NCI-H1417 (cell line): ENCODE measurements at regions not wholly inside any gene's neighbourhood (a gene's known extent, or its start where the extent isn't known, plus 50 kb on each side); places are given as distances from the start of the nearest gene placed in this dataset.

Source experiments
- DNase-seq, 3 experiments: peaks; one replicate each; lab custom pipeline; 2025; lab: John Stamatoyannopoulos, UW

- no peak for DNase-seq
These were observed 136.2 kb upstream of the TAB2 start for GRCh38 chr6:149181304-149181703.

- DNase-seq = no peak
These were observed 135.2 kb upstream of the TAB2 start for GRCh38 chr6:149182262-149182661.

- no peak for DNase-seq
These were observed 133.0 kb upstream of the TAB2 start for GRCh38 chr6:149184523-149184922.

- no peak for DNase-seq
These were observed 131.6 kb upstream of the TAB2 start for GRCh38 chr6:149185799-149186357.

GRCh38 chr6:149186873-149187272, 130.6 kb upstream of the TAB2 start:
- DNase-seq = no peak

- DNase-seq = peak in 1 of 3 experiments; percentile 20
These were observed 127.2 kb upstream of the TAB2 start for GRCh38 chr6:149190224-149190831.

- DNase-seq = no peak
These were observed 122.5 kb upstream of the TAB2 start for GRCh38 chr6:149194820-149195558.

- no peak for DNase-seq
These were observed 121.4 kb upstream of the TAB2 start for GRCh38 chr6:149196091-149196490.

GRCh38 chr6:149197482-149197881, 120.0 kb upstream of the TAB2 start:
- DNase-seq = no peak

GRCh38 chr6:149198265-149198664, 119.2 kb upstream of the TAB2 start:
- no peak for DNase-seq

GRCh38 chr6:149200282-149200945, 117.1 kb upstream of the TAB2 start:
- no peak for DNase-seq

GRCh38 chr6:149201068-149201655, 116.3 kb upstream of the TAB2 start:
- peak in 1 of 3 experiments; percentile 21 for DNase-seq

GRCh38 chr6:149202100-149202499, 115.4 kb upstream of the TAB2 start:
- DNase-seq = no peak

- DNase-seq = peak in 2 of 3 experiments; percentile 2 to 51
These were observed 114.6 kb upstream of the TAB2 start for GRCh38 chr6:149202952-149203351.

GRCh38 chr6:149203509-149203908, 114.0 kb upstream of the TAB2 start:
- no peak for DNase-seq

- no peak for DNase-seq
These were observed 109.3 kb upstream of the TAB2 start for GRCh38 chr6:149208134-149208601.

- DNase-seq = no peak
These were observed 107.4 kb upstream of the TAB2 start for GRCh38 chr6:149209871-149210775.

GRCh38 chr6:149211046-149211571, 106.4 kb upstream of the TAB2 start:
- DNase-seq = no peak

GRCh38 chr6:149212206-149212605, 105.3 kb upstream of the TAB2 start:
- DNase-seq = no peak

- no peak for DNase-seq
These were observed 104.4 kb upstream of the TAB2 start for GRCh38 chr6:149212892-149213801.
